DMS114 treated with DMSO at 0.1 percent for 48 hours (cell line): ENCODE measurements at regions not wholly inside any gene's neighbourhood (a gene's known extent, or its start where the extent isn't known, plus 50 kb on each side); places are given as distances from the start of the nearest gene placed in this dataset.

Experiments used
- DNase-seq: peaks from one replicate; lab custom pipeline; 2025; ENCODE audit not compliant: unreplicated experiment; lab: John Stamatoyannopoulos, UW

DNA sequence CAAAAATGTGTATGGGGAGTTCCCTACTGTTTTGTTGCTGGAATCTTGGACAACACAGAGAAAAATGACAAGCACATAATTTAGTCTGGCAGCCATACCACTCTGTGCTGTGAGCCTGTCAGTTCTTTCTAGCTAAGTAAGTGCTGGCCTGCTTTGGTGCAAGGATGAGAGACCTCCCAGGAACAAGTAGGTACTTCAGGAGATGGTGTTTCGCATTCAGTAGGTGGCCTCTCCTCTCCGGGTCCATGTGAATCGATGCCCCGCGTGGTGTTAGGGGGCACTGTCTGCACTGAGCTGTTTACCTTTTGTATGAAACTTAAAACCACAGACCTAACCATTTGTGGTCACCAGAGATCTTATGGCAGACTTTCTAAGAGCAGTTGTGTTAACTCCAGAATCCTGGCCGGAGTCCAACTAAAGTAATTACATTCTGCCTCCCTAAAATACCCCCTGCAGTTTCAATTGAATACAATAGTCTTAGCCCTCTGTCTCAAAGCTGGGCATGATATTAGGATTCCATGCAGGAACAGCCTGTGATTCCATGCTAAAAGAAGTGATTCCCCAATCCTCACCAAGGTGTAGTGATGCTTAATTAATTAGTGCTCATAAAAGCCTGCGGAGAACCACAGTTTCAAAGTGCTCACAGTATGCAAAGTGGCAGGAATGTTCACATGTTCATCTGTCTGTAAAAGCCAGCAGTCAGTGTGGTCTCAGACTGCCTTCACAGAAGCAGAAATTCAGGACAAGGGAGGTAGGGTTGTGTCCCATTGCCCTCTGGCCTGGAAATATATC, 64.2 kb downstream of the LLPH start:
- no peak for DNase-seq

DNA sequence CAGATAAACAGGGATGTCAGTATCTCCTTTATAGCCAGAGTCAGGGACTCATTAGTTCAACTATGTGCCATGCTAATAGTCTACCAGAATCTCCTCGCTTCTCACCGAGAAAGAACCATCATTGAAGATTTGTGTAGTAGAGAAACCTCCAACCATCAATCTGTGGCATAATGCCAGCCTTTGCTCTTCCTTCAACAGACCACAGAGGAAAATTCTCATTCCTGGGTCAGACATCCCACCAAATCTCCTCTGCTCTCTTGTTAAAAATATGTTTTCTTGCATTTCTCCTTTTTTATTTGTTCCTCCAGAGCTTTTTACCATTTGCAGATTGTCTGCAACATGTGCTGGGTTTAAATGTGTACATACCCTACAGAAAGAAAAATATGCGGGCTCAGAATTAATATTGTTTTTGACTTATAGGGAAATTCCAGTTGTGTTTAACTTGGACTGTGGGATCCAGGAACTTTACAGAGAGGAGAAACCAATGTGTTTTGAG, 64.9 kb downstream of the LLPH start:
- no peak for DNase-seq

GRCh38 chr12:66065150-66065549, 65.4 kb downstream of the LLPH start:
- no peak for DNase-seq

GRCh38 chr12:66063916-66064315, 66.6 kb downstream of the LLPH start:
- DNase-seq: no peak

GRCh38 chr12:66062290-66062625, 68.3 kb downstream of the LLPH start:
- DNase-seq: no peak

GRCh38 chr12:66061557-66062289, 68.8 kb downstream of the LLPH start:
- no peak for DNase-seq

- no peak for DNase-seq
Measured at GRCh38 chr12:66061076-66061475, 69.5 kb downstream of the LLPH start.

- no peak for DNase-seq
Measured at GRCh38 chr12:66060163-66060907, 70.2 kb downstream of the LLPH start.

GRCh38 chr12:66059666-66060065, 70.9 kb downstream of the LLPH start:
- no peak for DNase-seq

GRCh38 chr12:66058554-66058953, 72.0 kb downstream of the LLPH start:
- no peak for DNase-seq

DNA sequence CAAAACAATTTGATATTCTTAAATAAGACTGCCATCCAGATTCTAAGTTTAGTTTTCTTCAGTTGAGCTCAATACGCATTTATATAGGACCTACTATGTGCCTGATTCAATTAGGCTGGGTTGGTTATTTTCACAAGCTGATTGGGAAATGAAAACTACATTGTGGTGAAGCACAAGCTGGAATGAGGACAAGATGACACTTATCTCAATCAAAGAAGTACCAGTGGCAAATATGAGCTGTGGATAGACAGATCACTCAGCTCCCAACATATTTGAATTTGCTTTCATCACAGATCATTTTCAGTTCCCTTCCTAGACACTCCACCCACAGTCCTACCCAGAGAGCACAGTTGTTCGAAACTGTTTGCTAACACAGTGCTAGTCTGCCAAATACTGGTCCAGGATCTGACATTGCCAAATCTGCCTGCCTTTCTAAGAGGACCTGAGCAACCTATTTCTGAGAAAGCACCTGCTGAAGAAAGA, 74.7 kb downstream of the LLPH start:
- no peak for DNase-seq

GRCh38 chr12:66052988-66053615, 77.4 kb downstream of the LLPH start:
- no peak for DNase-seq

DNA sequence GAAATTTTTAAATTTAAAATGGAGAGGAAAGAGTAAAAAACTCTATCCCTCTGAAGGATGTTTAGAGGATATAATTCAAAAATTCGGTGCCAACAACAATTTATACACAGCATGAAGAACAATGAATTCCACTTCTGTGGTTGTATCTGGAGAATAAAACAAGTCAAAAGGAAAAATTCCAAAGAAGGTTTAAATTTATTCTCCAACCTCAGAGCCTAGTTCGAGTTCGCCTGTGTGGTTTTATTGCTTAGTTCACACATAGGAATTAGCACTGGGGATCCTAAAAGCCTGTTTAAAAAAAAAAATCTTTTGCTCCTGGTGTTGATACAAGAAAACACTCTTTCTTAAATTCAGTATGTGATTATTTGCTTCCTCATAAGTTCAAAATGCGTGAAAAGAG, 79.2 kb downstream of the LLPH start:
- no peak for DNase-seq

DNA sequence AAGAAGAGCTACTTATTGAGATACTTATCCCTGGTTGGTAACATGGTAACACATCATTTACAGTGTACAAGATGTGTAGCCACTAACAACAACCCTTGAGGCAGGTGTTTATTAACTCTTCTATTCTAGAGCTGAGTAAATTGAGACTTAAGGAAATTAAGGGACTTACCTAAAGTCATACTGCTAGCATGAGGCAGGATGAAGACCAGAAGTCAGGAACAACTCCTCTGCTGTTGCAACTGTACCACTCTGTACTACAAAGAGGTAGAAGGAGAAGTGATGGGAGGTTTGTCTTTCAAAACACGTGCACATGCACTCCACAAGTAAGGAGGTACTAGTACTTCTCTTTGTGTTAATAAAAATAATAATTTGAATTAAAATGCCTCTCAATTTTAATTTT, 79.9 kb downstream of the LLPH start:
- no peak for DNase-seq

GRCh38 chr12:66050283-66050576, 80.3 kb downstream of the LLPH start:
- DNase-seq: no peak

DNA sequence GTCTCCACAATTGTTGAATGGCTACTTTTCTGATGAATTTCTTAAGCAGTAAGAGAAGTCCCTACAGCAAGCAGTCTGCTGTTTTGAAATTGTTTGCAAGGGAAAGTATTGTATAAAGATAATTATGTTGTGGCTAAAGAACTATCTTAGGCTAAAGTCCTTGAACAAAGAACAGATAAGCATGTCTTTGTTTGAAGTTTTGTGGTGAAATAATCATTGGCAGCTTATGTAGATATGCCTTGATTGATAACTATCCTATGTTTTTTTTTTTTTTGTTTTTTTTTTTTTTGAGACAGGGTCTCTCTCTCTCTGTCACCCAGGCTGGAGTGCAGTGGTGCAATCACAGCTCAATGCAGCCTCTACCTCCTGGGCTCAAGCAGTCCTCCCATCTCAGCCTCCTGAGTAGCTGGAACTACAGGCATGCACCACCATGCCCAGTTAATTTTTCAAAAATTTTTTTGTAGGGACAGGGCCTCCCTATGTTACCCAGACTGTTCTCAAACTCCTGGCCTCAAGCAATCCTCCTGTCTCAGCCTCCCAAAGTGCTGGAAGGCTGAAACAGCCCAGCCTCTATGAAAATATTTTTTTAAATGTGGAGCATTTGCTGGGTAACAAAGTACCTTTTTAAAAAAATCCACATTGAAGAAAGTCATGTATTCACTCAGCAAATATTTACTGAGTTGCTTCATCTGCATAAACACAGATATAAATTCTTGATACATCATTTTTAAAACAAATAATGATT, 80.8 kb downstream of the LLPH start:
- DNase-seq: no peak

DNA sequence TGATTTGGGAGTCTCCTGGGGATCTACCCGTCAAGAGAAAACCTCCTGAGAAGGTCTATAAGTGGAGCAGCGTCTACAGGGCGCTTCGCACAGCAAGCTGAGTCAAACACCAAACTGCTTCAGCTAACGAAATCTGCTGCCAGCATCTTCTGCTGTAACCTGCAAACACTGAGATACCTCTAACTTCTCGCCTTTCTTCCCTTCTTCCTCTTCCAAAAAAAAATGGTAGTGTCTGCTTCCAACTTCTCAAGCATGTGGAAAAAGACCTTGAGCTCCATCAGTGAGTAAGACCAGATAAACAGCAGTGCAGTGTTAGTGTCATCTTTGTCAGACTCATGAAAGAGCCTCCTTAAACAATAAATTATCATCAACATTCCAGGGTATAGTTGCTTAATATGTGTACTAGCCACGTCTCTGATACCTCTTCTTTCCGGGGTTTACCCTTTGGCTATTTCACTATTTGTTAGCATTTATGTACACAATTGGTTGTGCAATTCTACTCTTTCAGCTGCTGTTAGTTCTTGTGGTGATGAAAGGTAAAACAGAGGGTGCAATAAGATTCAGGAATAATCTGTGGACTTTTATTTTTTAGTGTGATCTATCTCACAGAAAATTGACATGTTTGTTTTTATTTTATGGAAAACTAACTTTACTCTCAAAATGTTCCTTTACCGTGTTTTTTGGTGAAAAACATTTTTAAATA, 81.6 kb downstream of the LLPH start:
- DNase-seq: no peak

- no peak for DNase-seq
Measured at GRCh38 chr12:66048218-66048834, 82.2 kb downstream of the LLPH start.

DNA sequence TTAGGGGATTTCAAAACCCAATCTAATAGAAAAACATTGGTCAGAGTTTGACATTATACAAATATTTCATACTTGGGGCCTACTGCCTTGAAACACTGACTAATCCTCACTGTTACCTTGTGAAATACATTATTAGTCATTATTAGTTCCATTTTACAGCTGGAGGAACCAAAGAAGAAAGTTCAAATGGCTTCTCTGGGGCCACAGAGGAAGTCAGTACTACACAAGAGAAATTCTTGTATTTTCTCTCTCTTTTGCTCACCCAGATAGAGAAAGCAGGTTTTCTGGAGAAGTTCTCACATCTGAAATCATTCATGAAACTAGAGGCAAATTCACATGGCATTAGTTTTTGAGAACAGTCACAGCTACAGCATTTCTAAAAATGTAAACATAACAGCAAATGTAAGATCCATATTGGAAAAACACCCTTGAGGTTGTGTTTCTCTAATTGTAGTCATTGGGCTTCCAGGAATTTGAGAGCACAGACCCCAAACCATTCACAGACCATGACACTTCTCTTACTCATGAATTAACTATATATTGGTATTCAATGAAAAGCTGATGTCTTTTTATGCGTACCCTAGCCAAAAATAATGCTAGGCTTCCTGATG, 83.0 kb downstream of the LLPH start:
- DNase-seq: no peak
